Stimulated activated CD8-positive, alpha-beta memory T cell treated with anti-CD3 and anti-CD28 coated beads, Interleukin-15, amount 100 ng/mL, for 1 hour (primary cell): ENCODE measurements at regions not wholly inside any gene's neighbourhood (a gene's known extent, or its start where the extent isn't known, plus 50 kb on each side); places are given as distances from the start of the nearest gene placed in this dataset.
"Not testable (repeated sequence)": the region's sequence is repeated elsewhere in the genome, so short reads cannot be mapped to it uniquely, and the experiment has no call there.

Source experiments
- DNase-seq: peaks from one replicate; pipeline ENCODE4 v3.0.0-alpha.2; 2020; ENCODE audit warnings: low read depth

DNA sequence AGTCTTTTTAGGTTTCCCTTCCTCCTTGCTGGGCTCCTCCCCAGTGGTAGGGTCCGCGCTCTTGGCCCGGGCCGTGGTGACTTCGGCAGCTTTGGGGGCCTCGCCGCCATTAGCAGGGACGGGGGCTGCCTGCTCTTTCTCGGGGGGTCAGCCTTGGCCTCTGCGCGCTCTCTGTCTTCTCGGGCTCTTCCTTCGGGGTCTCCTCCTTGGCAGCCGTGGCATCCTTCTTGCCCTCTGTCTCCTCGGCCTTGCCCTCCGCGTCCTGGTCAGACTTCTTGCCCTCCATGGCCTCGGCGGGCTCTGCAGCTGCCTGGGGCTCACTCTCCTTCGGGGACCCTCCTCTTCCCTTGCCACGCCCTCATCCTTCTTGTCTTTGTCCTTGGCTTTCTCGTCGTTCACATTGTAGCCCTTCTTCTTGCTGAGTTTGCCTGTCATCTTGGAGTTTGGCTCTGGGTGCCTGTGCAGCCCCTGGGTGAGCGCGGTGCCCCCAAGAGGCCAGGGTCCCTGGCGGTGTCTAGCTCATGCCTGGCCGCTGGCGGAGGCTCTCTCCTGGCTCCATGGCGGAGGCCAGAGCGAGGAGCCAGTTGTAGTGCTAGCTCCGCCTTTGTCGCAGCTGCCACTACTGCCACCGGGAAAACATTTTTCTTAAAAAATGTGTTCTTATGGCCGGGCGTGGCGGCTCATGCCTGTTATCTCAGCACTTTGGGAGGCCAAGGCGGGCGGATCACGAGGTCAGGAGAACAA is 283.0 kb upstream of the SGCG start:
- DNase-seq = no peak

GRCh38 chr13:22900416-22900951 is 280.3 kb upstream of the SGCG start:
- DNase-seq = not testable (repeated sequence)

DNA sequence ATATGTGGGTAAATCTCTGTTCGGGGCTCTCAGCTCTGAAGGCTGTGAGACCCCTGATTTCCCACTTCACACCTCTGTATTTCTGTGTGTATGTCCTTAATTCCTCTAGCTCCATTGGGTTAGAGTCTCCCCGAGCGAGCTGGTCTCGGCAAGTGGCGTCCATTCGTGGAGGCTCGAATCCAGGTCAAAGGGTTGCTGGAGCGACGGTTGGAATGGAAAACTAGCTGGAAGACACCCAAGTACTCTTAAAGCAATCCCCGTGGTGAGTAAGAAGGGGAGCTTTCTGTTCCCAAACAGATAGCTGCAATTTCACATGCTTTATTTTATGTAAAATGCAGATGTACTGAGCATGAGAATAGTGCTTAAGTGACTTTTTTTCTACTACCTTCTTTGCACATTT is 277.5 kb upstream of the SGCG start:
- no peak for DNase-seq

- no peak for DNase-seq
Measured at GRCh38 chr13:22903925-22904324, 276.9 kb upstream of the SGCG start.

GRCh38 chr13:22915442-22916082 is 265.2 kb upstream of the SGCG start:
- DNase-seq = no peak

- DNase-seq = not testable (repeated sequence)
Measured at GRCh38 chr13:22916276-22916675, 264.5 kb upstream of the SGCG start.

DNA sequence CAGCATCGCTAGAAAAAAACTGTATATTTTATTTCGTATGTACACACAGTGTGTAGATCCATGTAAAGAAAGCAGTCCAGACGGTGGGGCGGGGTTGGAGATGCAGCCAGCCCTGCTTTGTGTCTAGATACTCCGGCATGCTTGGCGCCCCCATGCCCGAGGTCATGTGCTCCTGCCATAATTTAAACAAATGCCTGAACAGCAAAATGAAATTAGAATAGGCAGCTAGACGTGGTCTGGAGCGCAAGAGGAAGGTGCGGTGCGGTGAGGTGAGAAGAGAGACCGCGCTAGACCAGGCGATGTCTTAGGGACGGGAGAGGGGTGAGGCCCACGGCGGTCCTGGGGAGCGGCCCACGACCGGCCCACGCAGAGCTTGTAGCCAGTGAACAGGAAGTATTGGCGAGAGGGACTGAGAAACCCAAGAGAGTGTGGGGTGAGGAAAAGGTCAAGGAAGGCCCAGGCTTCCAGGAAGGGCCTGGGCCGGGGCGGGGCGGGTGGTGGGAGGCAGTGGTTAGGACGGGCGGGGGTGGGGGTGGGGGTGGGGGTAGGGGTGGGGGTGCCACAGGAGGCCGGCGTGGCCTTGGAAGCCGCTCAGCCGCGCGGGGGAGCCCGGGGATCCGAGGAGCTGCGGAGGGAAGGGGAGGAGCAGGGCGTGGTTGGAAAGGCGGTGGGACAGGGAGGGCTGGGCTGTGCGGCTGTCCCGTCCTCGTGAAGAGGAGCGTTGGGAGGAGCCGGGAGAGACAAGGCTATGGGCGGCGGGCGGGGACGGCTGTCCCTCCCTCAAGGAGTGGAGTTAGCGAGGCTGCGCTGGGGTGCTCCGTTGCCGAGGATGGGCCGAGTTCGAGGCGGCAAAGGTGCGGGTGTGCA is 254.7 kb upstream of the SGCG start:
- DNase-seq = no peak

GRCh38 chr13:22926748-22927400 is 253.9 kb upstream of the SGCG start:
- no peak for DNase-seq

DNA sequence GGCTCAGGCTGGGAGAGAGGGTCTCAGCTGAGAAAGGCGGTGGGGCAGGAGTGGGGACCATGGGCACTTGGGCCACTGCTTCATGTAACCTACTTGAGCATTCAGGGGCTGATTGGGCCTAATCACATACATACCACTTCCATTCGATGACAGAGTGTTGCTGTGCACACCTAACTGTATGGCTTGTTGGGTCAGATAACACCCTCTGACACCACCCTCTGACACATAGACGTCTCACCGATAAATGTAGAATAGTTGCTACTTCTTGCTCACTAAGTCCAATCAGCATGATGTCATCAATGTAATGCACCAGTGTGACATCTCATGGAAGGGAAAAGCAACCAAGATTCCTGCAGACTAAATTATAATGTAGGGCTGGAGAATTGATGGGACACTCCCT is 252.9 kb upstream of the SGCG start:
- DNase-seq = not testable (repeated sequence)

DNA sequence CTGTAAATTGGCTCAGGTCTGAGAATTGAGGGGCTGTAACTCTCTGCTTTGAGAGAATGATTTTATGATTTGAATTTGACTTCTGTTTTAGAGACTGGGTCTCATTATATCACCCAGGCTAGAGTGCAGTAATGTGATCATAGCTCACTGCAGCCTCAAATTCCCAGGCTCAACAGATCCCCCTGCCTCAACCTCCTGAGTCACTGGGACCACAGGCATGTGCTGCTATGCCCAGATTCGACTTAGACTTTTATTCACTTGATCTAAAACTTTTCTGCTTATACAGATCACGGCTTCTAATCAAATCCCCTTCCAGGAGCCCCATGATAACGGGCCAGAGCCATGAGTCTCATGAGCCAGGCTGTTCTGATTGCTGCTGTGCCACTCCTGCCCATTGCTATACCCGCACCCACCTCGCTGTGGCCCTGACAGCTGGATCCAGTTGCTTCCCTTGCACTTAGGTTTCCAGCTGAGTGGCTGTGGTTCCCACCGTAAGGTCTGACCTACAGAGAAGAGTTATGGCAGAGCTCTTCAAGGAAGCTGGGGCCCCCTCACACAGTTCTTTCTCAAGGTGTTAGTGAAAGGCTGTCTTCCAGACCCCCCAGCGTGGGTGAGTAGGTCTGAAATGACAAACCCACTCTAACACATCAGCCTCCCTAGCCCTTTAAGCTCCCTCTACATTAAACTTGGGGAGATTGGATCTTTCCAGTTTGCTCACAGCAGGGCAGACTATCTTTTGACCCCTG is 251.2 kb upstream of the SGCG start:
- DNase-seq = no peak

DNA sequence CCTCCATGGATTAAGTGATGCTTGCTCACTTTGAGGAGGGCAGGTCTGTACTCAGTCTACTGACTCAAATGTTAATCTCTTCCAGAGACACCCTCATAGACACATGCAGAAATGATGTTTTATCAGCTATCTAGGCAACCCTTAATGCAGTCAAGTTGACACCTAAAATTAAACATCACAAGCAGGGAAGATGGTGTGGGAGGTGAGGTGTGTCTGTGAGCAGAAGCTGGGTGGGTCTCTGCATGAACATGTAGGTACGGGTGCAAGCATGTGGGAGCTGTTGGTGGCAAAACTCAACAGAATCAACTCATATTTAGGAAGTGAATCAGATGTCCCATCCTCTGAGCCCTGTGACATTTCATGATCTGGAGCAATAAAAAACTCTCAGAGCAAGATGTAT is 249.2 kb upstream of the SGCG start:
- no peak for DNase-seq

DNA sequence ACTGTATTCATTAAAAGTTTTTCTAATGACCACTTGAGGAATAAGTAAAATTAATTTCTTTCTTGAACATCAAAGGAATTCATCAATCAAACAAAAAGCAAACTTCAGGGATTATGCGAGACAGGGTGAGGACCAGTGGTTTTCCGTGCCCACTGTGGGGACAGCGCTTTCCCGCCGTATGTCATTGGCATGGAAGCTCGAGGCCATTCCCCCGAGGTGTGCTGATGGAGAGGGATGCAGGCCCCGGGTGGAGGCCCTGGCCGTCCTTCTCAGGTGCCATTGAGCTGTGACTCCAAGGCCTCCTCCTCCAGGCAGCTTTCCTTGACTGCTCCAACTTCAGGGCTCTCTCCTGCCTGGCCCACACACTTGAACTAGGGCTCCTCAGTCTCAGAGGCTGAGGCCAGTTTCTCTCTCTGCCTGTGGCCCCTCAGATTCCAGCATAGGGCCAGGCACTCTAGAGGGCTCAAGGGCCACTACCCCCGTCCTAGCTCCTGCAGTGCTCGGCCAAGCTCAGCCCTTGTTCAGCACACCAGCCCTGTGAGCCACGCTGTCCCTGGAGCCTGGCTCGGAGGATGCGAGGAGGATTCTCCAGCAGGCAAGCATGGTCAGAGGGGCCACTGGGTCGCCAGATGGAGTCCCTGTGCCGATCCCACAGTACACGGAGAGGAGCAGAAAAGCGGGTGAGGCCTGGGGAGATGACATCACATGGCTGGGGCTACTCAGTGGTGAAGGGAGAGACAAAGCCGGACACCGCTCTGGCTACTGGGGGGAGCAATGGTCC is 248.0 kb upstream of the SGCG start:
- DNase-seq = not testable (repeated sequence)

- DNase-seq = no peak
Measured at GRCh38 chr13:22933571-22934181, 247.1 kb upstream of the SGCG start.

- DNase-seq = no peak
Measured at GRCh38 chr13:22934744-22935523, 245.8 kb upstream of the SGCG start.

DNA sequence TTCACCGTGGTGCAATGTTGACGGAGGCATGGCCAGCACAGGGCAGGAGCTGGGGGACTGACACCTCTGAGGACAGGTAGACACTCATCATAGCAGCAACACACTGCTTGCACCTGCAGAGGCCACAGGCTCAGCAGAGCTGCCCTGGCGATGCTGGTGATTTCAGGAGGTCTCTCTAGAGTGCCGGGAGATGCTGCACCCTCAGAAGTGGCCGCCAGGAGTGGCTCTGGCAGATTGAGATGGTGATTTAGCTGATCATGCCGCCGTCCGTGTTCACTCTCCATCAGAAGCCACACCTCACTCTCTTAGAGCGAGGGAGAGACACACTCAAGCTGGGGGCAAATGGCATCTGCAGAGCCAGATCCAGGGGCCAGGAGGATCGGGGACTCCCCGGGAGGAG is 244.6 kb upstream of the SGCG start:
- no peak for DNase-seq

GRCh38 chr13:22937241-22937640 is 243.5 kb upstream of the SGCG start:
- no peak for DNase-seq

GRCh38 chr13:22937953-22938352 is 242.8 kb upstream of the SGCG start:
- no peak for DNase-seq

- no peak for DNase-seq
Measured at GRCh38 chr13:22938576-22938975, 242.2 kb upstream of the SGCG start.

DNA sequence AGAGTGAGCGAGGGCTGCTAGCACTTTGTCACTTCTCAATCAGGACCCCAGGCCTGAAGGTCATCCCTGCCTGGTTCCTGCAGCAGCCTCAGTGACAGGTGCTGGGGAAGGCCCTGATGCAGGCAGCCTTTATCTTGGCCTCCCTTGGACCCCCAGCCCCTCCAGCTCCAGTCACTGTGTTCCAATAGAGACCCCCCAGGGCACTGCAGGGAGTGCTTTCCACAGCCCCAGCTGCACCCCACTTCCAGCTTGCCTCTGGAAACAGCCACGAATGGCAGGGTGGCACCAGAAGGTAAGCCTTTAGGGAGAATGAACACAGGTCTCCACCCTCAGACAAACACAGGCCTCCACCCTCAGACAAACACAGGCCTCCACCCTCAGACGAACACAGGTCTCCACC is 241.6 kb upstream of the SGCG start:
- no peak for DNase-seq
